Calu3 (cell line): ENCODE measurements at regions not wholly inside any gene's neighbourhood (a gene's known extent, or its start where the extent isn't known, plus 50 kb on each side); places are given as distances from the start of the nearest gene placed in this dataset.

ENCODE experiments used
- BruUV-seq: library from RNA; stranded (reverse); fragments of 400-500 nt; replicated peaks from 2 replicates; lab custom pipeline; 2021; lab: Mats Ljungman, UMichigan
- CTCF ChIA-PET: fragments of 300-600 bp; sonication (Branson Sonifier 250); formaldehyde crosslinking; loops from one replicate; lab custom pipeline; 2022; ENCODE audit warnings: antibody characterized with exemption; lab: Charles Lee
- DNase-seq: peaks from one replicate; pipeline ENCODE4 v3.0.0; 2022
- H3K27ac Mint-ChIP-seq: one replicate; pipeline ENCODE4 v1.8.0; 2022; ENCODE audit warnings: mixed read lengths; ENCODE audit not compliant: unreplicated experiment
- H3K27me3 Mint-ChIP-seq: one replicate; pipeline ENCODE4 v1.8.0; 2022; ENCODE audit warnings: mixed read lengths; ENCODE audit not compliant: unreplicated experiment
- H3K36me3 Mint-ChIP-seq: one replicate; pipeline ENCODE4 v1.8.0; 2022; ENCODE audit warnings: mild to moderate bottlenecking, moderate library complexity, mixed read lengths; ENCODE audit not compliant: insufficient read depth, unreplicated experiment
- H3K4me1 Mint-ChIP-seq: one replicate; pipeline ENCODE4 v1.8.0; 2022; ENCODE audit warnings: mild to moderate bottlenecking, low read depth, mixed read lengths; ENCODE audit not compliant: unreplicated experiment
- H3K4me3 Mint-ChIP-seq: one replicate; pipeline ENCODE4 v1.8.0; 2022; ENCODE audit warnings: mild to moderate bottlenecking, low read depth, moderate library complexity, mixed read lengths; ENCODE audit not compliant: unreplicated experiment
- H3K9me3 Mint-ChIP-seq: one replicate; pipeline ENCODE4 v1.8.0; 2022; ENCODE audit warnings: low read depth, mixed read lengths; ENCODE audit not compliant: unreplicated experiment
- CTCF ChIP-seq: fragments of 200-600 bp; IDR thresholded peaks from one replicate; pipeline ENCODE4 v1.8.0; 2022; ENCODE audit warnings: antibody characterized with exemption; ENCODE audit not compliant: unreplicated experiment
- intact Hi-C: fragments of 100-400 bp; cut with micrococcal nuclease; formaldehyde crosslinking; loops from one replicate; pipeline ENCODE4 v1.10.0; 2022; ENCODE audit not compliant: unreplicated experiment

DNA sequence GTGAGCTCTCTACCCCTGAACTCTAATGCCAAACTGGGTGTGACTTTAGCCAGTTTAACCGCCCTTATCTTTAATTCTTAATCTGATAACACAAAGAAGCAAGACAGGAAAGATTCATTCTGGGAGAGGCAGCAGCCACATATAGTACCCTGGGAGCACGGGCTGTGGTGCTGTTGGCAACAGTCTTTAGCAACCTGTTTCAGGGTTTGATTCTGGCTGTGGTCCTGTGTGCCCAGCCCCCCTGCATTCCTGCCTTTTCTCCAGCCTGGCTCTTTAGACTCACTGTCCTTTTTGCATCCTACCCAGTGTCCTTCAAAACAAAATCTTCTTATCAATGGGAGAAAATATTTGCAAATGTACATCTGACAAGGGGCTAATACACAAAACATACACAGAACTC is 275.2 kb downstream of the GXYLT1 start:
- no peak for DNase-seq
- CTCF ChIA-PET = no interaction called here
- intact Hi-C loops = no loop called here
- no peak overlapping the region for H3K27ac Mint-ChIP-seq
- no peaks in the 10 kb centered on the region for H3K9me3 Mint-ChIP-seq
- H3K27me3 Mint-ChIP-seq = peaks cover 34% of the 10 kb centered on the region
- no TSS peak for BruUV-seq
- no peak overlapping the region for H3K4me3 Mint-ChIP-seq
- no peak for TF ChIP-seq CTCF
- no peaks in the 10 kb centered on the region for H3K36me3 Mint-ChIP-seq
- no peaks in the 10 kb centered on the region for H3K4me1 Mint-ChIP-seq

GRCh38 chr12:41866878-41867430 is 277.7 kb downstream of the GXYLT1 start:
- H3K27ac Mint-ChIP-seq = no peak overlapping the region
- intact Hi-C loops = no loop called here
- no peaks in the 10 kb centered on the region for H3K9me3 Mint-ChIP-seq
- CTCF ChIA-PET = no interaction called here
- no peak for DNase-seq
- no TSS peak for BruUV-seq
- no peaks in the 10 kb centered on the region for H3K36me3 Mint-ChIP-seq
- H3K27me3 Mint-ChIP-seq = peaks cover 12% of the 10 kb centered on the region
- TF ChIP-seq CTCF = no peak
- no peak overlapping the region for H3K4me3 Mint-ChIP-seq
- no peaks in the 10 kb centered on the region for H3K4me1 Mint-ChIP-seq

GRCh38 chr12:41856228-41856627 is 288.4 kb downstream of the GXYLT1 start:
- Mint-ChIP-seq H3K27ac (no peak overlapping the region), H3K4me3 (no peak overlapping the region), H3K9me3 (no peaks in the 10 kb centered on the region), H3K36me3 (no peaks in the 10 kb centered on the region), H3K27me3 (no peaks in the 10 kb centered on the region), H3K4me1 (no peaks in the 10 kb centered on the region)
- CTCF ChIA-PET = no interaction called here
- TF ChIP-seq CTCF = no peak
- no peak for DNase-seq
- intact Hi-C loops = no loop called here
- BruUV-seq = no TSS peak

DNA sequence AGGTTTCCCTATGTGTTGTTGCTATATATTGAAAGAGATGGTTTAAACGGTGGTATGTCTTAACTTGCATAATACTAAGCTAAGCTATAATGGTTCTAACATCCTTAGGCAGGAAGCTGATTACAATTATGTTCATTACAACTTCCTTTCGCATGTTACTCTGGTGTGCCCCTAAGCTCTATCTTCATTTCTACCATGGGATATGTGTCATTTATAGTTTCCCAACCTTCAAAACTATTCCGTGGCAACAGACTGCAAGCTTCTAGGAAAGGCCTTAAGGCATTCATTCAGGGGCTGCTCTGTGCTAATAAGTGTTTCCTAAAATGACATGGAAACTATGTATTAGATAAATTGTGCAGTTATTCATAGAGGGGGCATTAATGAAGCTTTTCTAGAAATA is 294.6 kb downstream of the GXYLT1 start:
- no TSS peak for BruUV-seq
- no peak overlapping the region for H3K4me3 Mint-ChIP-seq
- H3K4me1 Mint-ChIP-seq = no peaks in the 10 kb centered on the region
- no peaks in the 10 kb centered on the region for H3K36me3 Mint-ChIP-seq
- intact Hi-C loops = no loop called here
- no peak for DNase-seq
- TF ChIP-seq CTCF = no peak
- CTCF ChIA-PET = no interaction called here
- H3K27me3 Mint-ChIP-seq = no peaks in the 10 kb centered on the region
- H3K9me3 Mint-ChIP-seq = peaks cover 3% of the 10 kb centered on the region
- H3K27ac Mint-ChIP-seq = no peak overlapping the region
